NB4 (cell line): ENCODE measurements at regions not wholly inside any gene's neighbourhood (a gene's known extent, or its start where the extent isn't known, plus 50 kb on each side); places are given as distances from the start of the nearest gene placed in this dataset.

ENCODE experiments used
- POLR2A ChIP-seq: IDR thresholded peaks from 2 replicates; pipeline ENCODE4 v1.6.1; 2011; ENCODE audit warnings: mild to moderate bottlenecking; ENCODE audit not compliant: insufficient read length; ENCODE audit errors: extremely low read depth
- TF ChIP-seq, protein P1 (sequence below): IDR thresholded peaks from one replicate; pipeline ENCODE4 v1.5.1; 2012; ENCODE audit warnings: low read depth, low read length

GRCh38 chr2:188645986-188646385 lies 328.2 kb upstream of the COL3A1 start:
- TF ChIP-seq, protein P1, sequence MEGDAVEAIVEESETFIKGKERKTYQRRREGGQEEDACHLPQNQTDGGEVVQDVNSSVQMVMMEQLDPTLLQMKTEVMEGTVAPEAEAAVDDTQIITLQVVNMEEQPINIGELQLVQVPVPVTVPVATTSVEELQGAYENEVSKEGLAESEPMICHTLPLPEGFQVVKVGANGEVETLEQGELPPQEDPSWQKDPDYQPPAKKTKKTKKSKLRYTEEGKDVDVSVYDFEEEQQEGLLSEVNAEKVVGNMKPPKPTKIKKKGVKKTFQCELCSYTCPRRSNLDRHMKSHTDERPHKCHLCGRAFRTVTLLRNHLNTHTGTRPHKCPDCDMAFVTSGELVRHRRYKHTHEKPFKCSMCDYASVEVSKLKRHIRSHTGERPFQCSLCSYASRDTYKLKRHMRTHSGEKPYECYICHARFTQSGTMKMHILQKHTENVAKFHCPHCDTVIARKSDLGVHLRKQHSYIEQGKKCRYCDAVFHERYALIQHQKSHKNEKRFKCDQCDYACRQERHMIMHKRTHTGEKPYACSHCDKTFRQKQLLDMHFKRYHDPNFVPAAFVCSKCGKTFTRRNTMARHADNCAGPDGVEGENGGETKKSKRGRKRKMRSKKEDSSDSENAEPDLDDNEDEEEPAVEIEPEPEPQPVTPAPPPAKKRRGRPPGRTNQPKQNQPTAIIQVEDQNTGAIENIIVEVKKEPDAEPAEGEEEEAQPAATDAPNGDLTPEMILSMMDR: no peak
- TF ChIP-seq POLR2A: no peak
